ENCODE measurements at regions not wholly inside any gene's neighbourhood (a gene's known extent, or its start where the extent isn't known, plus 50 kb on each side); places are given as distances from the start of the nearest gene placed in this dataset.

GRCh38 chr20:50398821-50399554, 111.2 kb upstream of the PTPN1 start:
- TF ChIP-seq CTCF (IDR thresholded peaks at IDR 0.05), result no peak
- TF ChIP-seq POLR2A (IDR thresholded peaks at IDR 0.05), result no peak

Data from lower leg skin (tissue), 3 donors.